NCI-H128 (cell line): ENCODE measurements at regions not wholly inside any gene's neighbourhood (a gene's known extent, or its start where the extent isn't known, plus 50 kb on each side); places are given as distances from the start of the nearest gene placed in this dataset.
"Not testable (repeated sequence)": the region's sequence is repeated elsewhere in the genome, so short reads cannot be mapped to it uniquely, and the experiment has no call there.

Experiments used
- DNase-seq: peaks from one replicate; lab custom pipeline; 2025; ENCODE audit not compliant: unreplicated experiment; lab: John Stamatoyannopoulos, UW

- DNase-seq = no peak
These were observed 147.8 kb downstream of the TENT5C start for GRCh38 chr1:117753652-117754051.

DNA sequence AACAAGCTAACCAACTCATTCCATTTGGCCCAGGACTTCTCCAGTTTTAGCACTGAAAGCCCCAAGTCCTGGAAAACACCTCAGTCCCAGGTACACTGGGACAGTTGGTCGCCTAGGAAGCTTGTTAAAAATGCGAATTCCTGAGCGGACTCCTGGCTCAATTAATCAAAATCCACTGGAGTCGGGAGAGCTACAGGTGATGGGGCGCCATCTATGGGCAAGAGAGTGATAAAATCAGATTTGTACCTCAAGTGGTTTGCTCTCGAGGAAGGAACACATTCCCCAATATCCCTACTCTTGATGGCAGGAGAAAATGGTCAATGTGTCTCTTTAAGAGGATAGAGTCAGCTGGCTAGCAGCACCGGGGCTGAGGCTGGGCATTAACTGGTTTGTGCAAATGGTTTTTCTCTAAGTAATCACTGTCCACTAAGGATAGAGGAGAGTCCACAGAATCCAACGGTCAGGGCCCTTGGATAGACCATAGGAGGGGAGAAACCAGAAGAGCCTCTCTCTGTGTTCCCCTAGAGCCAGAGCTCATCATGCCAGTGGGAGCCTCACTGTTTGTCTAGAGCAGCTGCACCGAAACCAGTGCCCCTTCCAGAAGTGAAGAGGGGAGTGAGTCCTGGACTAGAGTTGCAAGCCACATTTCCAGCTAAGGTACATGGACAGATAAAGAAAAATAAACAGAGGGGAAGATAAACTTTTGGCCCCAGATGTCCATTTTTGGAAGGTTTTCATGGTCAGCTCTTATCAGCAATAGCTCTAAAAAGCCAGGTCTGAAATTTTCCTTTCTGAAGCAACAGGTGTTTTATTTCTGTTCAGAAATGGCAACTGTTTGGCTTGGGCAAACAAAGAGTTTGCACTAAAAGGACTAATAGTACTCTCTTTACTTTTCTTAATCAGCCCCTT is 148.5 kb downstream of the TENT5C start:
- DNase-seq = peak; percentile 30

DNA sequence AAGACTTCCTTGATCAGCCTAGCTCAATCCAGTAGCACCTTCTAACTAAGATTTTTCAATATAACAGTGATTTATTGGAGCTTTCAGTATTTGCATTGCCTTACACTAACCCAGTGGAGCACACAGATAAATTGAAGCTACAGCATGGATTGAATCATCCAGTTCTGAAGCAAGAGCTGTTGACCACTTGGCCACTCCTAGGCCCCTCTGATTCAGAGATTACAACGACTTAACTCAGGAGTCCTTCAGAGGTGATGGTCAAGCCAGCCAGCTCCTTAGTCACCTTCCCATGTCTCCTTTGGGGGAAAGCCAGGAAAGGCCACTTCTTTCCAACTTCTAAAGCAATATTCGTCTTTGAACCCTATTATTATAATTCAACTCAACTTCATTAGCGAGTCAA is 151.8 kb downstream of the TENT5C start:
- DNase-seq = no peak

DNA sequence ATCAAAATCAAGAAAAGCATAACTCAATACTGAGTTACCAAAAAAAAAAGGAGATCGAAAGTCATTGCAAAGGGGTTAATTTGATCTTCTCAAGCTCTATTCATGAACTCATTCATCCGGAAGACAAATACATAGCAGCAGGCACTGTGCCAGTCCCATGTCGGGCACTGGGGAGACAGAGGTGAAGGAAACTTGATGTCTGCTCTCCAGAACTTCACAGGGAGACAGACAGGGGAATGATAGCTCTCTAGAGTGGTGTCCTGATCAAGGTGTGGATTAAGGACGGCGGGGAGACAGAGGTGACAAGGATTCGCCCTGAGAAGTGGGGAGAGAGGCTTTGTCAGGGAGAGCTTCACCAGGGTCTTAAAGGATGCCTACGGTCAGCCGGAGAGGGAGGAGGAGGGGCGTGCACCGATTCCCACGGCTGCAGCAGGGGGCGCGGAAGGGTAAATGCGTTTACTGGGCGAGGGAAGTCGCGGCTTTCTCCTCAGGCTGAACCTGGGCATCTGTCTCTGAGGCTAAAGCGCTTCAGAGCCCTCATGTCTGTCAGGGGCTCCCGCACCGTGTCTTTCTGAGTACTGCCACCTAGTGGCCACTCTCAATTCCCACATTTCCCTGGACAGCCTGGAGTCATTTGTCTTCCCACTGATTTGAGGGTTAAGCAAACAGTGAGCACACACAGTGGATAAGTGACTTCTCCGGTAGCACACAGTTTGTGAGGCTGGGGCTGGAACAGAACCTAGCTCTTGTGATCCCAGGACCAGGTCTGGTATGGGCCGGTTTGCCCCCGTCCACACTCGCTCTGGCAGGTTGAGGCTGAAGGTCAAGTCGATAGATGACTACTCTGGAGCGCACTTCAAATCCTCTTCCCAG is 152.8 kb downstream of the TENT5C start:
- DNase-seq = peak; percentile 44

DNA sequence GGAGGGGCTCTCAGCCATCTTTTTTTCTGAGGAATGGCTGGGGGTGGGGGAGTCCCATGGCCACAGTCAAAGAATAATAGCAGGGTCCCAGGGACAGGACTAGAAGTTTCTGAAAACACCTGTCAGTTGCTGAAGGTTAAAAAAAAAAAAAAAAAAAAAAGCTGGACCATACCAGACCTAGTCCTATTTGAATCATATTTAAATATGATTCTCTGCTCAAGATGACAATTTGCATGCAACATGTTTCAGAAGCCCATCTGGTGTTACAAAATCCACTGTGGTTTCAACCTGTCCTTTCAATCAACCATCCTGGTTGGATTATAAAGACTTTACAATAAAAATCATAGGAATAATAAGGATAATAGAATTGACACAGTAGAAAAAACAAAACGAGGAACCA is 153.7 kb downstream of the TENT5C start:
- DNase-seq = no peak

DNA sequence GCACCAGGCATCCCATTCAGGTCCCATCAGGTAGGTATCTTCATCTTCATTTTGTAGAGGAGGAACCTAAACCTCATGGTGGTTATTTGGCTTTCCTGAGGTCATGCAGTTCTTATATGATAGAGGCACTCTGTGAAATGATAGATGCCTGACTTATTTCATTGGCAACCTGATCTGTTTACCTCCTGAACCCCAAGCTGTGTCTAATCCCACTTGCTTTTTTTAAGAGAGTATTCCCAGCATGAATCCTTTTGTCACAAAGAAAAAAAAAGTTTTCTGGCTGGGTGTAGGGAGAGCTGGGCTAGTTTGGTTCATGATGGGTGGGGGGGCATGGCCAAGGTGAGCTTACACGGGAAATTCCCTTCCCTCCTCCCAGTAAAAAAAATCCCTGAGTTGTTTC is 154.2 kb downstream of the TENT5C start:
- DNase-seq = no peak

DNA sequence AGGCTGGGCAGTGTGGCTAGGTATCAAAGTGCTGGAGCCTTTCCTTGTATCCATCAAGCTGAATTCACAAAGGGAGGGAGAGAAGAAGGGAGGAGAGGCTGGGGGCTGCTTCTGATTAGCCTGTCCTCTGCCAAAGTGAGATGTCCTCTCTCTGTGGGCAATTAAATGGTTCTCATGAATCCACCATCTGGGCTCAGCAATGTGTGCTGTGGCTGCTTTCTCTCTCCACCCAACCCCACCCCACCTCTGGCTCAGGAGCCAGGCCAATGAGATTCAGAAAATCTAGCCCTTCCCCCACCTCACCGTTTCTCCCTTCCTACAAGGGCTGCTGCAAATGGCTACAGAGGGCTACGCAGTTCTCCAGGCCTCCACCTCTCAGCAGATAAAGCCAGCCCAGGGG is 154.6 kb downstream of the TENT5C start:
- no peak for DNase-seq

DNA sequence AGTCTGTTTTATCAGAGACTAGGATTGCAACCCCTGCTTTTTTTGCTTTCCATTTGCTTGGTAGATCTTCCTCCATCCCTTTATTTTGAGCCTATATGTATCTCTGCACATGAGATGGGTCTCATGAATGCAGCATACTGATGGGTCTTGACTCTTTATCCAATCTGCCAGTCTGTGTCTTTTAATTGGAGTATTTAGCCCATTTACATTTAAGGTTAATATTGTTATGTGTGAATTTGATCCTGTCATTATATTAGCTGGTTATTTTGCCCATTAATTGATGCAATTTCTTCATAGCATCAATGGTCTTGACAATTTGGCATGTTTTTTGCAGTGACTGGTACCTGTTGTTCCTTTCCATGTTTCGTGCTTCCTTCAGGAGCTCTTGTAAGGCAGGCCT is 161.7 kb downstream of the GDAP2 start:
- DNase-seq = not testable (repeated sequence)

DNA sequence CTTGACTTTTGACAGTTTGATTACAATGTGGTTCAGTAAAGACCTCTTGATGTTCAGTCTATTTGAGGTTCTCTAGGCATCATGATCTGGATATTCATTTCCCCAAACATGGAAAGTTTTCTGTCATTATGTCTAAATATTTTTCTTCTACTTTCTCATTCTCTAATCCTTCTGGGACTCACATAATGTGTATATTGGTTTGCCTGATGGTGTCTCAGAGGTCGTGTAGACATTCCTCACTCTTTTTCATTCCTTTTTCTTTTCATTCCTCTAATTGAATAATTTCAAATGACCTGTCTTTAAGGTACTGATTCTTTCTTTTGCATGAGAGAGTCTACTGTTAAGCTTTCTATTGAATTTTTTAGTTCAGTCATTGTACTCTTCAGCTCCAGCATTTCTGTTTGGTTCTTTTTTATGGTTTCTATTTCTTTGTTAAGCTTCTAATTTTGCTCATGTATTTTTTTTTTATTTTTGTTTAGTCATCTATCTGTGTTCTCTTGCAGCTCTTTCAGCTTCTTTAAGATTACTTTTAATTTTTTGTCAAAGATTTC is 158.4 kb downstream of the GDAP2 start:
- DNase-seq = no peak

DNA sequence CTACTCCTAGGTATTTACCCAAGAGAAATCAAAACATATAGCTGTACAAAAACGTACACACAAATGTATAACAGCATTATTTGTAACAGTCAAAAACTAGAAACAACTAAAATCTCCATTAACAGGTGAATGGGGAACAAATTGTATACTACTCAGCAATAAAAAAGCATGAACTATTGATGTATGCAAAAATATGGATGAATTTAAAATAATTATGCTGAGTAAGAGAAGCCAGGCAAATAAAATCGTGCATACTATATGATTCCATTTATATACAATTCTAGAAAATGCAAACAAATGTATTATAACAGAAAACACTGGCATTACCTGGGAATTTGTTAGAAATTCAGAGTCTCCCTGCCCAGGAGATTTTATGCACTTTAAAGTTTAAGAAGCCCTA is 150.1 kb downstream of the GDAP2 start:
- DNase-seq = no peak

DNA sequence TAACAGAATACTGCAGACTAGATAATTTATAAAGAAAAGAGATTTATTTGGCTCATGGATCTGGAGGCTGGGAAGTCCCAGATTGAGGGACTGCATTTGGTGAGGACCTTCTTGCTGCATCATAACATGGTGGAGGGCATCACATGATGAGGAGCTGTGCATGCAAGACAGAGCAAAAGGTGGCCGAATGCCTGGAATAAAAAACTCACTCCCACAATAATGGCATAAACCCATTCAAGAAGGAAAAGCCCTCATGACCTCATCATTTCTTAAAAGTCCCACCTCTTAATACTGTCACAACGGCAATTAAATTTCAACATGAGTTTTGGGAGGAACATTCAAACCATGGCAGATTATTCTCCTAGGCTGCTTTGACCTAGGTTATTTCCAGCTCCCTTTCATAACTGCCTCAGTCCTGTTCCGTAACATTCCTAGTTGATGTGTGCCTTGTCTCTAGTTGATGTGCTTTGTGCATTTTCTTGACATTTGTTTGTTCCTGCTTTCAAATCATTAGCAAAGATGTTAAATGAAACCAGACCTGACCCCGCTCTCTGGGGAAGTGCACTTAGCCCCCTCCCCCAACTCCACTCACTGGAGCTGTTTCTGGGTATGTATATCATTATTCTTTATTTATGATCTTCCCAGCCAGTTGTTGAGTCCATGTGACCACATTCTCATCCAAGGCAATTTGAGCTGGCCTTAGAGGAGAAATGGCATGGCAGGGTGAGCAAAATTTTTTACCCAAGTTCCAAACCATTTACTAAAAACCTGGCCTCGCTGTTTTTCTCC is 148.5 kb downstream of the GDAP2 start:
- no peak for DNase-seq

GRCh38 chr1:117782056-117782455 is 147.4 kb downstream of the GDAP2 start:
- DNase-seq = no peak

DNA sequence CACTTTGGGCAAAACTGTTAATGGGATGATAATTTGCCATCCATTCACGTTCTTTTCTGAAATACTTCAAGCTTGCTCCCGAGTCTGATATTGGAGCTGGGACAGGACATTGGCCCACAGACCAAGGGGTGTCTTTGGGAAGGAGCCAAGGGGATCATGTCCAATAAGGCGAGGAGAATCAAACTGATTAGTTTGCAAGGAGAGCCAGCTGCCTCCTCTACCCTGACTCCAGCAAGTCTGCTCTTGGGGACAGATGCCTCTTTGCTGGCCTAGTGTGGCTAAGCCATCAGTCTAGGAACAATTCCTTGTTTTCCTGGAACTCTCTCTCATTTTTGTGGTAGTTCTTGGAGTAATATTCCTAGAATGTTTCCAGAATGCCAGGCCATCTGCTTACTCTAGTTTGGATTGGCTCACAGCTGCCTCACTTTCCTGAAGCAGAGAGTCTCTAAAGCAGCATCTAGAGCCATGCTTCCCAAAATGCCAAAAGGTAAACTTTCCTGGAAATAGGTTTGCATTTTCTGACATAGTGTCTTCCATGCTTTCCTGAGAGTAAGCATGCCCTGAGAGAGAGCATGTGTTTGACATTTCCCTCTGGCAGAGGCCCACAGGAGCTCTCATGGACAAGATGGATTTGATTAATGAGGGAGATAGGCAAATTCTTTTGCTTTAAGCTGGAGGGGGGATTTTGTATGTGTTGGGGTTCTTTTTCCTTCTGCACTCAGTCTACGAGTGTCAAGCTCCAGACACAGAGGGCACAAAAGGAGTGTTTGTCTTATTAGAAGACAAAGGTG is 145.6 kb downstream of the GDAP2 start:
- no peak for DNase-seq

DNA sequence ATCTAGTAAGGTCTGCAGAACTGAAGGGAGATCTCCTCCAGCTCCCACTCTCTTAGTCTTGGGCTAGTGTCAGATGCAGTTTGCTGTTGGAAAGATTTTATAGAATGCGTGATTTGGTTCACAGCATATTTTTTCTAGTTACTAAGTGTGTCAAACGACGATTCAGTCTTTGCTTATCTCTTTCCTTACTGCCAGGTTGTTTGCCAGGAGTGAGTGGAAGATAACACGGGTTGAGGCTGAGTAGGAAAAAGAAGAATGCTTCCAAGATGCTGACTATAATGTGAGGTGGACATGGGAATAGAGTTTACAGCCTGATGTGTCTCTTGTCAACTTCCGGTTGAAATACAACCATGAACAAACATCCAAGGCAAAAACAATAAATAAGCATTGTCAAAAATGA is 141.4 kb downstream of the GDAP2 start:
- DNase-seq = no peak

DNA sequence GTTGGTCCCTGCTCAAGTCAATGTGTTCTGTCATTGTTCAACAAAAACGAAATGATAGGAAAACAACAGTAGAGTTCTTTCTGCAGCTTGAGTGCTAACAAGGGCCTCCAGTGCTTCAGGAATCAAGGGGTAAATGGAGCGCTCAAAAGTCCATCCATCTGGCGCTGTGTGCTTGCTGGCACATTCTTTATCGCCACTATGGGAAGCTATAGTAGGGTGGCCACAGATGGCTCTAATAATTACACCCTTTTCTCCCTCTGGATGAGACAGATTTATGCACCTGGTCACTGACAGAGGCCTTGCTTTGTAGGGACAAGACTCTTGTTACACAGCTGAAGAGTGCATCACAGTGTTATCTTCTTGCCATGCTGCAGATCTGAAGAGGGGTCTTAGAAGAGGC is 136.0 kb downstream of the GDAP2 start:
- DNase-seq = no peak

DNA sequence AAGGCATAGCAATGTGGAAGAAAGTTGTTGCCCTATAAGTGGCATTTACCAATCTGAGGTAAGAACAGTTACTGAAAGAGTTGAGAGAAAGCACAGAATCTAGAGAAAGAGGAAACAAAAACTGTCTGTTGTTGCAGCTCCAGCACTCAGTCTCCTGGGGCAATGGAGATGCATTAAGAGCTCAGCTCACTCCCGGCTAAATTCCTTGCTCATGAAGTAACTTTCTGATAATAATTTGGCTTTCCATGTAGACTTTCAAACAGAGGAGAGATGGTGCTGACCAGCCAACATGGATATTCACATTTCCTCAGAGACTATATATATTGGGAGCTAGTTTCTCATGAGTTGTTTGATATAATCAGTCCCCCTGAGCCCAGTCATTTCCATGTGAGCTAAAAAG is 135.3 kb downstream of the GDAP2 start:
- no peak for DNase-seq

DNA sequence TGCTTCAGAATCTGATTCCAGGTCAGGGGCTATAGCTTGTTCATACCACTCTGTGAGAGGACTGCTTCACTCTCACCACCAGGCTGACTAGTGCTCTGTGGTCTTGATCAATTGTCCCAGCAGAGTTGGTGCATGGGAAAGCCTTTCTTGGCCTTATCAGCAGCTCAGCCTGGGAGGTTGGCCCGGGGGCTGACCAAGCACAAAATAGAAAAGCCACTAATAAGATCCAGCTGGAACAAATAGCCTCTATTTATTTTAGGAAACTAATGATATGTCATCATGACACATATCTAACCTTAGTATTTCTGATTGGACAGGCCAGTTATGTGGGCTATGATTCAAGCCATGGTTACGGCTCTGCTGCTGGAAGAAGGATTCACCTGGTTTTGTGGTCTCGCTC is 134.2 kb downstream of the GDAP2 start:
- no peak for DNase-seq

- no peak for DNase-seq
These were observed 133.6 kb downstream of the GDAP2 start for GRCh38 chr1:117795792-117796191.

- no peak for DNase-seq
These were observed 133.2 kb downstream of the GDAP2 start for GRCh38 chr1:117796226-117796625.

DNA sequence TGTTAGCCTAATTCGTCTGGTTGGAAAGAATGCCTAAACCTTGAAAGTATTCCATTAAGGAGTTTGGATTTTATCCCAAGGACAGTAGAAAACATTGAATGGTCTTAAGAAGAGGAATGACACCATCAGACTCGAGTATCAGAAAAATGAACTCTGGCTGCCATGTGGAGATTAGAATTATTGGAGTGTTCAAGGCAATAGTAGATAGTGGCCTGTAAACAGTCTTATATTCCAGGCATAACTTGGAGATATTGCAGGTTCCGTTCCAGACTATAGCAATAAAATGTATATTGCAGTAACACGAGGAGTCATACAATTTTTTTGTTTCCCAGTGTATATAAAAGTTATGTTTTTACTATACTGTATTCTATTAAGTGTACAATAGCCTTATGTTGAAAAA is 130.9 kb downstream of the GDAP2 start:
- DNase-seq = no peak
